DND-41 (cell line): ENCODE measurements at regions not wholly inside any gene's neighbourhood (a gene's known extent, or its start where the extent isn't known, plus 50 kb on each side); places are given as distances from the start of the nearest gene placed in this dataset.
"Not testable (repeated sequence)": the region's sequence is repeated elsewhere in the genome, so short reads cannot be mapped to it uniquely, and the experiment has no call there.

Experiments
- ATAC-seq: fragments of 200-7000 bp; cut with Tn5 transposase; 3 replicates; pipeline ENCODE4 v1.9.1; 2021; ENCODE audit warnings: low read depth; ENCODE audit not compliant: insufficient read depth
- DNase-seq: peaks from one replicate; pipeline ENCODE4 v3.0.0-alpha.2; 2020
- H2AFZ ChIP-seq: 2 replicates; pipeline ENCODE4 v1.6.0; 2012; ENCODE audit warnings: low read depth, low read length
- H3K27ac ChIP-seq: 2 replicates; pipeline ENCODE4 v1.5.1; 2012; ENCODE audit warnings: low read length, inconsistent platforms
- H3K27me3 ChIP-seq: fragments of 200-600 bp; sonication (generic); 2 replicates; pipeline ENCODE4 v1.6.0; 2012; ENCODE audit warnings: low read length, mild to moderate bottlenecking, inconsistent platforms; ENCODE audit not compliant: insufficient read depth, poor library complexity
- H3K36me3 ChIP-seq: 2 replicates; pipeline ENCODE4 v1.5.1; 2012; ENCODE audit warnings: low read length, inconsistent platforms; ENCODE audit not compliant: insufficient read depth
- H3K4me1 ChIP-seq: 2 replicates; pipeline ENCODE4 v1.5.1; 2012; ENCODE audit warnings: mild to moderate bottlenecking, low read length; ENCODE audit not compliant: insufficient read depth
- H3K4me2 ChIP-seq: 2 replicates; pipeline ENCODE4 v1.6.0; 2012; ENCODE audit warnings: mild to moderate bottlenecking, moderate library complexity, low read length, inconsistent platforms; ENCODE audit not compliant: insufficient read depth
- H3K4me3 ChIP-seq, 2 experiments: fragments of 200-600 bp in 1 of 2; shearing (Covaris generic) in 1 of 2; 2 replicates each; pipeline ENCODE4 v1.5.1; 2012 to 2016; ENCODE audit warnings: inconsistent platforms in 2 of 2, low read length in 2 of 2, mild to moderate bottlenecking in 2 of 2, low read depth in 1 of 2, moderate library complexity in 1 of 2
- H3K79me2 ChIP-seq: 2 replicates; pipeline ENCODE4 v1.6.0; 2012; ENCODE audit warnings: low read length, inconsistent platforms; ENCODE audit not compliant: insufficient read depth
- H3K9ac ChIP-seq: 2 replicates; pipeline ENCODE4 v1.6.0; 2012; ENCODE audit warnings: low read depth, mild to moderate bottlenecking, inconsistent platforms, low read length, moderate library complexity
- H3K9me3 ChIP-seq: 2 replicates; pipeline ENCODE4 v1.5.1; 2012; ENCODE audit warnings: low read length, moderate library complexity, mild to moderate bottlenecking, inconsistent platforms; ENCODE audit not compliant: insufficient read depth, severe bottlenecking
- H4K20me1 ChIP-seq: 2 replicates; pipeline ENCODE4 v1.6.0; 2012; ENCODE audit warnings: low read length; ENCODE audit not compliant: insufficient read depth

DNA sequence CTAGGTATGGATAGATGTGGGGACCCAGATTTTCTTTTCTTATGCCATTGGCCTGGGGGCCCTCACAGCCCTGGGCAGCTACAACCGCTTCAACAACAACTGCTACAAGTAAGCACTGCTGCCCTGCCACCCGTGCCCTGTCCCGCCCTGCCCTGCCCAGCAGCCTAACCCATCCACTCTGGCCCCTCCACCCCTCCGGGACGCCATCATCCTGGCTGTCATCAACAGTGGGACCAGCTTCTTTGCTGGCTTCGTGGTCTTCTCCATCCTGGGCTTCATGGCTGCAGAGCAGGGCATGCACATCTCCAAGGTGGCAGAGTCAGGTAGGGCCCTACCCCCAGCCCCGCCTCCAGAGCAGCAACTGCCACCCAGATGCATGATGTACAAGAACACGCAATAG, 521.3 kb downstream of the TP53TG3F start:
- not testable (repeated sequence) for H4K20me1 ChIP-seq, H3K4me2 ChIP-seq, DNase-seq

DNA sequence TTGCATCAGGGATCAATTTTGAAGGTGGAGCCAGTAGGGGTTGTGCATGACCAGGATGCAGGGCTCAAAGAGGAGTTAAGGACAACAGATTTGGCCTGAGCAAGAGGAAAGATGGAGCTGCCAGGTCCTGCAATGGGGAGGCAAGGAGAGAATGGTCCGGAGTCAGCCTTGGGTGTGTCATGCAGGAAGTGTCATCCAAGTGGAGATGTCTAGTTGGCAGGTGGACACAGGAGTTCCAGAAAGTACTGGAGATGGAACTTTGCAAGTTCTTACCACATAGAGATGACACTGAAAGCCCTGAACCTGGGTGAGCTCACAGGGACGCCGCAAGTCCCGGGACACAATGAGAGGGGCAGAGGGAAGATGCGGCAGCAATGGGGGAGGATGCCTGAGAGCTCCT, 525.0 kb downstream of the TP53TG3F start:
- H3K27ac ChIP-seq, H3K9me3 ChIP-seq, H3K27me3 ChIP-seq, H3K36me3 ChIP-seq, H3K4me1 ChIP-seq, DNase-seq, H3K4me2 ChIP-seq, H3K79me2 ChIP-seq, H2AFZ ChIP-seq, H3K9ac ChIP-seq, ATAC-seq, H4K20me1 ChIP-seq, H3K4me3 ChIP-seq: not testable (repeated sequence)

More for the DNA sequence above, 521.3 kb downstream of the TP53TG3F start:
- not testable (repeated sequence) for H3K36me3 ChIP-seq, H3K79me2 ChIP-seq, H3K27ac ChIP-seq, H3K9ac ChIP-seq, H3K4me1 ChIP-seq, H3K4me3 ChIP-seq, H3K27me3 ChIP-seq, H2AFZ ChIP-seq, H3K9me3 ChIP-seq, ATAC-seq

DNA sequence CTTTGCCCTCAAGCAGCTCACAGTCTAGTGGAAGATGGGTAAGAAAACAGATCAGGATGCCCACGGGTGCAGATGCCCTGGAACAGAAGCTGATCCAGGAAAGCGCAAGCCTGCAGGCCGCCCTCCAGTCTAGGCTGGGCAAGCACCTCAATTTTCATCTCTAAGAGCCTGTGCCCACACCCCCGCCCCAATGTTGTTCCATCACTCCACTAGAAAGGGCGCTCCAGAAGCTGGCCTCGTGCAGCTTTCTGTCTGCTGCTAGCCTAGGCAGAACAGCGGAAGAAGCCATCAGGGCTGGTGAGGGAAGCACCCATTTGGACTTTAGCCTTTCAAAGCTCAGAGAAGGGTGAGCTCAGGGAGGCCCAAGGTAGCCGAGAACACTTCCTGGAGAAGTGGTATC, 527.1 kb downstream of the TP53TG3F start:
- ATAC-seq, H3K9me3 ChIP-seq, H3K4me3 ChIP-seq: not testable (repeated sequence)

DNA sequence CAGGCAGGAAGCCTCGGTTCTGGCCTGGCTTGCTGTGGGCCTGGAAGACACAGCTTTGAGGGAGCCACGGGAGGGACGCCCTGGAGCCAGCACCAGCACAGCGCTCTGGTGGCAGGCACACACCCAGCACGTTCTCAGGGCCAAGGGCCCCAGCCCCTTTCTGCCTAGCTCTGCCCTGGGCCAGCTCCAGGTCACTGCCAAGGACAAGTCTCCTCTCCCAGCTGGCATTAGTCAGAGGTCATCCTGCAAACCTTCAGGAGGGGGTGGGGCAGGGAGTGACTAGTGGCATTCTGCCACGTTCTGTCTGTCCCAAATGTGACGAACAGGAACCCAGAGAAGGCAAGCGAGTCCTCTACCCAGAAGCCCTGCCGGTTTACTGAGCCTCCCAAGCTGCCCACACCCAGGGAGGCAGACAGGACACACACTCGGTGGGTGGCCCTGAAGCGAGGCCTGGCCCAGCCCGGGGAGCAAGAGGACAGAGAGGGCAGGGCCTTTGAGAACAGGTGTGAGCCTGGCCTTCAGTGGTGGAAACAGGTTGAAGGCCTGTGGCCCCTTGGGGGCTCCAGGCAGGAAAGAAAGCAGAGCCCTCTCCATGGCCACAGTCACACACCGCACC, 528.0 kb downstream of the TP53TG3F start:
- not testable (repeated sequence) for H3K79me2 ChIP-seq, H3K27me3 ChIP-seq, ATAC-seq, H2AFZ ChIP-seq, H3K4me2 ChIP-seq, H3K27ac ChIP-seq, DNase-seq, H3K4me3 ChIP-seq, H4K20me1 ChIP-seq, H3K36me3 ChIP-seq, H3K4me1 ChIP-seq, H3K9ac ChIP-seq, H3K9me3 ChIP-seq

More for the DNA sequence above, 527.1 kb downstream of the TP53TG3F start:
- H3K4me1 ChIP-seq, H4K20me1 ChIP-seq, DNase-seq, H2AFZ ChIP-seq, H3K27ac ChIP-seq, H3K36me3 ChIP-seq, H3K79me2 ChIP-seq, H3K9ac ChIP-seq, H3K27me3 ChIP-seq, H3K4me2 ChIP-seq: not testable (repeated sequence)

DNA sequence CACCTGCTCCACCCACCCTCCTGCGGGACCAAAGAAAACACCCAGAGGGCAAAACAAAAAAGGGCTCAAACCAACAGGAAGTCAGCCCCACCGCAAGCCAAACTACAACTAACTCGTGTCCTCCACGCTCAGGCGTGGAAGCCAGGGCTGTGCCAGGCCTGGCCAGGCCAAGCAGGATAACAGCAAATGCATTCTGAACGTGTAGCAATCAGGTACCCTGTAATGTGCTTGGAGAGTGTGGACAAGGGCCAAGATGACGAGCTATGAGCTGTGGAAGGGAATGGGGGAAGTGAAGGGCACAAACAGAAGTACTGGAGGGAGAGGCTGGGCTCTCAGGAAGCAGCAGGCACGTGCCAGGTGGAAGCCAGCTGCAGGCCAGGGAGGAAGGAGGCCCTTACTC, 528.6 kb downstream of the TP53TG3F start:
- not testable (repeated sequence) for H4K20me1 ChIP-seq, H3K9ac ChIP-seq, H3K27ac ChIP-seq, DNase-seq, H3K79me2 ChIP-seq, H3K4me1 ChIP-seq, H3K36me3 ChIP-seq, H2AFZ ChIP-seq, H3K4me2 ChIP-seq, H3K4me3 ChIP-seq, H3K9me3 ChIP-seq, H3K27me3 ChIP-seq
- peak; percentile 42; the same call in 2 of the 3 replicates for ATAC-seq

DNA sequence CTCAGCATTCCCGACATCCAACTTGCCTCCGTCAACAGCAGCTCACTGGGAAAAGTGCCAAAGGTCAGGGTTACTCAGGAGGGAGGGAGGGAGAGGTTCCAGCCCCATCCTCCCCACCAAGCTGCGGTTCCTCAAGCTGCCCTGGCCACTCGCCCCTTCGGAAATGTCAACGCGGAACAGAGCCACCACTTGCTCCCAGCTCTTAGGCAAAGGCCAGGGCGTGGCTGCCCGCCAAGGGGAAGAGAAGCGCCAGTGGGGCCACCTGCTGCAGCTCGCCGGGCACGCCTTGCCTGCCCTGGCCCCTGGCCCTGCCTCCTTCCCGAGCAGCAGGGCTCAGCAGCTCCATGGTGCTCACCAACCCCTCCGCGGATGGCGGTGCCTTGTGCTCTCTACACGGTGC, 531.1 kb downstream of the TP53TG3F start:
- not testable (repeated sequence) for H3K27ac ChIP-seq, H3K9ac ChIP-seq, H2AFZ ChIP-seq, H3K27me3 ChIP-seq, H3K4me1 ChIP-seq, H3K4me2 ChIP-seq, H4K20me1 ChIP-seq, H3K79me2 ChIP-seq, DNase-seq, H3K4me3 ChIP-seq, ATAC-seq, H3K9me3 ChIP-seq, H3K36me3 ChIP-seq

DNA sequence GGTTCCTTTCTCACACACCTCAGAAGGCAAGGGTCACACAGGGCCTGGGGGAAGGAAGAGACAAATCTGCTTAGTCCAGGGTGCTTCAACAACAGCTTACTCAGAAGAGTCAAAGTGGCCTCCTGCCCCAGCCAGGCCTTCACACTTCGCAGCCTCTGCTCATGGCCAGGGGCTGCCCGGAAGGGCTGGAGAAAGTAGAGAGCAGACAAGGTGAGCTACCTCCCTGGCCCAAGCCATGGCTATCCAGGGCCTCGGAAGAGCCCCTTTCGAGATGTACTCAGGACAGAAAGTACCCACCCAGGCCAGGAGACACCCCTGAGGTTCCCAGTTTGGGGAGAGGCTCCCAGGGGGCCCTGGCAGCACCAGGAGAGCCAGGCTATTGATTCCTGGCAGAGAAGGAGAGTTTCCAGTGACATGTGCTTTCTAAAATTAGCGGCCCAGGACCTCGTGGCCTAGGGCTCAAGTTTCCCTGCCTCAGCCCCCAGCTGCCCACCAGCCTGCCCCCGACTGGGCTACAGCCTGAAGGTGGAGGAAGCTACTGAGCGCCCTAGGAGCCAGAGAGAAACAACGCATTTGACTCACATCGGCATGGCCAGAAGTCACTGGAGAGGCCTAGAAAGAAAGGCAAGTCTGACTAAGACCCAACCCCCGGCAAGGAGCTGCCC, 533.2 kb downstream of the TP53TG3F start:
- H3K9ac ChIP-seq, H3K27me3 ChIP-seq, H4K20me1 ChIP-seq, H3K4me2 ChIP-seq, H2AFZ ChIP-seq, H3K9me3 ChIP-seq, H3K27ac ChIP-seq, H3K4me3 ChIP-seq, DNase-seq, ATAC-seq, H3K36me3 ChIP-seq, H3K79me2 ChIP-seq, H3K4me1 ChIP-seq: not testable (repeated sequence)

DNA sequence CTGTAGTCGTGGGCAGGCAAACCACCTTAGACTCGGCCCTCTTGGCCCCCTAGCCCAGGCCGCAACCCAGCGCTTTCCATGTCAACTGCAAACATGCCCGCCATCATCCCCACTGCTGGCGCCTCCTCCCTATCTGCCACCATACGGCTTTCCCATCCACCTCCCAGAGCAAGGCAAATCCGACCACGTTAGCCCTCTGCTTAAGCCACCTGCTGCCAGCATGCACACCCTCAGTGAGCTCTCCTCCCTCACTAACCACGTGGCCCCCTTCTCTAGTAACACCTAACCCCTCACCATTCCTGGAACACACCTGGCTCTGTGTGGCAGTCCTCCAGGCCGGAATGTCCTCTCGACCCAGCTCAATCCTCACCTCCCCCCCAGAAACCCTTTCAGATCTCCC, 534.8 kb downstream of the TP53TG3F start:
- not testable (repeated sequence) for H3K4me3 ChIP-seq, H3K4me2 ChIP-seq, H3K36me3 ChIP-seq, H3K27me3 ChIP-seq, H3K9ac ChIP-seq, H3K27ac ChIP-seq, H2AFZ ChIP-seq, H4K20me1 ChIP-seq, H3K79me2 ChIP-seq, ATAC-seq, H3K9me3 ChIP-seq, DNase-seq, H3K4me1 ChIP-seq
